ENCODE measurements at regions not wholly inside any gene's neighbourhood (a gene's known extent, or its start where the extent isn't known, plus 50 kb on each side); places are given as distances from the start of the nearest gene placed in this dataset.
"Not testable (repeated sequence)": the region's sequence is repeated elsewhere in the genome, so short reads cannot be mapped to it uniquely, and the experiment has no call there.

GRCh38 chr12:70080566-70080965 lies 162.7 kb upstream of the CNOT2 start:
- Histone ChIP-seq H3K27ac (ENCODE audit: low read length) (no peak overlapping the region), H3K4me3 (ENCODE audit: control insufficient read depth in 1 of 2, extremely low read depth in 1 of 2, low read length in 1 of 2) (no peak overlapping the region)
- POLR2A ChIA-PET = no interaction called here

GRCh38 chr12:70082997-70083676 lies 160.1 kb upstream of the CNOT2 start:
- CTCF ChIA-PET = no interaction called here
- Histone ChIP-seq H3K4me3 (ENCODE audit: control insufficient read depth in 1 of 2, extremely low read depth in 1 of 2, low read length in 1 of 2) (no peak overlapping the region), H3K36me3 (ENCODE audit: control insufficient read depth in 2 of 2, extremely low read depth in 1 of 2, insufficient read depth in 1 of 2, low read length in 1 of 2) (no peaks in the 10 kb centered on the region), H3K27ac (ENCODE audit: low read length) (no peak overlapping the region), H3K4me1 (ENCODE audit: control insufficient read depth in 1 of 2, extremely low read depth in 1 of 2, insufficient read depth in 2 of 2, low read length in 2 of 2) (no peaks in the 10 kb centered on the region), H3K27me3 (replicated peaks in 1 of 2; ENCODE audit: control insufficient read depth in 2 of 2, extremely low read depth in 1 of 2, insufficient read depth in 2 of 2, low read length in 1 of 2) (no peaks in the 10 kb centered on the region), H3K9me3 (no peaks in the 10 kb centered on the region)
- ATAC-seq (replicated peaks in 1 of 4) (no peak), DNase-seq (no peak)
- Mint-ChIP-seq H3K4me3 (no peak overlapping the region), H3K27ac (no peak overlapping the region), H3K9me3 (peaks cover 0 to 9% (median 9%) of the 10 kb centered on the region in 3 donors), H3K36me3 (no peaks in the 10 kb centered on the region), H3K27me3 (no peaks in the 10 kb centered on the region), H3K4me1 (no peaks in the 10 kb centered on the region)
- POLR2A ChIA-PET = no interaction called here
- 100% methylated on average over 1 of the region's 3 CpGs for WGBS (ENCODE audit: insufficient coverage)

More at GRCh38 chr12:70080566-70080965, 162.7 kb upstream of the CNOT2 start:
- Mint-ChIP-seq H3K9me3 (peaks cover 0 to 9% (median 9%) of the 10 kb centered on the region in 3 donors), H3K36me3 (no peaks in the 10 kb centered on the region), H3K27ac (no peak overlapping the region), H3K4me1 (no peaks in the 10 kb centered on the region), H3K27me3 (no peaks in the 10 kb centered on the region), H3K4me3 (no peak overlapping the region)
- DNase-seq (no peak), ATAC-seq (replicated peaks in 1 of 4) (no peak)
- Histone ChIP-seq H3K9me3 (no peaks in the 10 kb centered on the region), H3K36me3 (ENCODE audit: control insufficient read depth in 2 of 2, extremely low read depth in 1 of 2, insufficient read depth in 1 of 2, low read length in 1 of 2) (no peaks in the 10 kb centered on the region), H3K4me1 (ENCODE audit: control insufficient read depth in 1 of 2, extremely low read depth in 1 of 2, insufficient read depth in 2 of 2, low read length in 2 of 2) (no peaks in the 10 kb centered on the region), H3K27me3 (replicated peaks in 1 of 2; ENCODE audit: control insufficient read depth in 2 of 2, extremely low read depth in 1 of 2, insufficient read depth in 2 of 2, low read length in 1 of 2) (no peaks in the 10 kb centered on the region)
- WGBS (ENCODE audit: insufficient coverage) = no CpG with 5 or more reads among the region's 2 CpGs
- CTCF ChIA-PET = no interaction called here

GRCh38 chr12:70083677-70084020 lies 159.6 kb upstream of the CNOT2 start:
- ATAC-seq (replicated peaks in 1 of 4) (no peak), DNase-seq (no peak)
- ChIA-PET CTCF (no interaction called here), POLR2A (no interaction called here)
- no peaks in the 10 kb centered on the region for H3K27me3 Mint-ChIP-seq
- H3K27ac ChIP-seq (ENCODE audit: low read length) = no peak overlapping the region
- H3K27me3 ChIP-seq (replicated peaks in 1 of 2; ENCODE audit: control insufficient read depth in 2 of 2, extremely low read depth in 1 of 2, insufficient read depth in 2 of 2, low read length in 1 of 2) = no peaks in the 10 kb centered on the region
- no peaks in the 10 kb centered on the region for H3K4me1 ChIP-seq (ENCODE audit: control insufficient read depth in 1 of 2, extremely low read depth in 1 of 2, insufficient read depth in 2 of 2, low read length in 2 of 2)
- no peaks in the 10 kb centered on the region for H3K36me3 Mint-ChIP-seq
- no peaks in the 10 kb centered on the region for H3K9me3 ChIP-seq
- H3K4me3 Mint-ChIP-seq = no peak overlapping the region
- no peaks in the 10 kb centered on the region for H3K4me1 Mint-ChIP-seq
- 100% methylated on average over 1 of the region's 4 CpGs for WGBS (ENCODE audit: insufficient coverage)
- no peak overlapping the region for H3K4me3 ChIP-seq (ENCODE audit: control insufficient read depth in 1 of 2, extremely low read depth in 1 of 2, low read length in 1 of 2)
- peaks cover 2 to 9% (median 9%) of the 10 kb centered on the region in 3 donors for H3K9me3 Mint-ChIP-seq
- H3K36me3 ChIP-seq (ENCODE audit: control insufficient read depth in 2 of 2, extremely low read depth in 1 of 2, insufficient read depth in 1 of 2, low read length in 1 of 2) = no peaks in the 10 kb centered on the region
- no peak overlapping the region for H3K27ac Mint-ChIP-seq

- H3K4me3 ChIP-seq (ENCODE audit: control insufficient read depth in 1 of 2, extremely low read depth in 1 of 2, low read length in 1 of 2); H3K27ac Mint-ChIP-seq; H3K4me1 Mint-ChIP-seq; H3K27ac ChIP-seq (ENCODE audit: low read length); H3K27me3 Mint-ChIP-seq; ATAC-seq (replicated peaks in 1 of 4); H3K36me3 ChIP-seq (ENCODE audit: control insufficient read depth in 2 of 2, extremely low read depth in 1 of 2, insufficient read depth in 1 of 2, low read length in 1 of 2); H3K4me3 Mint-ChIP-seq; DNase-seq; H3K9me3 Mint-ChIP-seq; POLR2A ChIA-PET; H3K4me1 ChIP-seq (ENCODE audit: control insufficient read depth in 1 of 2, extremely low read depth in 1 of 2, insufficient read depth in 2 of 2, low read length in 2 of 2); H3K36me3 Mint-ChIP-seq; H3K9me3 ChIP-seq; CTCF ChIA-PET; H3K27me3 ChIP-seq (replicated peaks in 1 of 2; ENCODE audit: control insufficient read depth in 2 of 2, extremely low read depth in 1 of 2, insufficient read depth in 2 of 2, low read length in 1 of 2): not testable (repeated sequence)
- 84% methylated on average over 4 of the region's 8 CpGs for WGBS (ENCODE audit: insufficient coverage)
Observed at GRCh38 chr12:70086372-70086771, 156.9 kb upstream of the CNOT2 start.

- no peaks in the 10 kb centered on the region for H3K4me1 Mint-ChIP-seq
- H3K4me3 Mint-ChIP-seq = no peak overlapping the region
- H3K27ac ChIP-seq (ENCODE audit: low read length) = no peak overlapping the region
- CTCF ChIA-PET = no interaction called here
- no peak for DNase-seq
- H3K9me3 Mint-ChIP-seq = peaks cover 0 to 4% (median 0%) of the 10 kb centered on the region in 3 donors
- POLR2A ChIA-PET = no interaction called here
- H3K36me3 Mint-ChIP-seq = no peaks in the 10 kb centered on the region
- no peaks in the 10 kb centered on the region for H3K36me3 ChIP-seq (ENCODE audit: control insufficient read depth in 2 of 2, extremely low read depth in 1 of 2, insufficient read depth in 1 of 2, low read length in 1 of 2)
- H3K27me3 ChIP-seq (replicated peaks in 1 of 2; ENCODE audit: control insufficient read depth in 2 of 2, extremely low read depth in 1 of 2, insufficient read depth in 2 of 2, low read length in 1 of 2) = no peaks in the 10 kb centered on the region
- ATAC-seq (replicated peaks in 1 of 4) = no peak
- WGBS (ENCODE audit: insufficient coverage) = 100% methylated on average over 1 of the region's 4 CpGs
- peaks cover 0 to 3% of the 10 kb centered on the region in 2 donors for H3K27me3 Mint-ChIP-seq
- no peak overlapping the region for H3K27ac Mint-ChIP-seq
- H3K4me3 ChIP-seq (ENCODE audit: control insufficient read depth in 1 of 2, extremely low read depth in 1 of 2, low read length in 1 of 2) = no peak overlapping the region
- no peaks in the 10 kb centered on the region for H3K4me1 ChIP-seq (ENCODE audit: control insufficient read depth in 1 of 2, extremely low read depth in 1 of 2, insufficient read depth in 2 of 2, low read length in 2 of 2)
- no peaks in the 10 kb centered on the region for H3K9me3 ChIP-seq
Observed at GRCh38 chr12:70091021-70091521, 152.2 kb upstream of the CNOT2 start.

GRCh38 chr12:70094467-70094866 lies 148.8 kb upstream of the CNOT2 start:
- Histone ChIP-seq H3K27me3 (replicated peaks in 1 of 2; ENCODE audit: control insufficient read depth in 2 of 2, extremely low read depth in 1 of 2, insufficient read depth in 2 of 2, low read length in 1 of 2) (no peaks in the 10 kb centered on the region), H3K36me3 (ENCODE audit: control insufficient read depth in 2 of 2, extremely low read depth in 1 of 2, insufficient read depth in 1 of 2, low read length in 1 of 2) (no peaks in the 10 kb centered on the region), H3K4me1 (ENCODE audit: control insufficient read depth in 1 of 2, extremely low read depth in 1 of 2, insufficient read depth in 2 of 2, low read length in 2 of 2) (no peaks in the 10 kb centered on the region), H3K9me3 (no peaks in the 10 kb centered on the region), H3K4me3 (ENCODE audit: control insufficient read depth in 1 of 2, extremely low read depth in 1 of 2, low read length in 1 of 2) (no peak overlapping the region), H3K27ac (ENCODE audit: low read length) (no peak overlapping the region)
- Mint-ChIP-seq H3K9me3 (no peaks in the 10 kb centered on the region), H3K27me3 (peaks cover 1 to 3% of the 10 kb centered on the region in 2 donors), H3K27ac (no peak overlapping the region), H3K4me1 (no peaks in the 10 kb centered on the region), H3K36me3 (no peaks in the 10 kb centered on the region), H3K4me3 (no peak overlapping the region)
- DNase-seq (no peak), ATAC-seq (replicated peaks in 1 of 4) (no peak)
- 100% methylated on average over 1 of the region's 2 CpGs for WGBS (ENCODE audit: insufficient coverage)
- ChIA-PET POLR2A (no interaction called here), CTCF (no interaction called here)

Measured in T-cell (primary cell).